ENCODE measurements at regions not wholly inside any gene's neighbourhood (a gene's known extent, or its start where the extent isn't known, plus 50 kb on each side); places are given as distances from the start of the nearest gene placed in this dataset.
"Not testable (repeated sequence)": the region's sequence is repeated elsewhere in the genome, so short reads cannot be mapped to it uniquely, and the experiment has no call there.

GRCh38 chr5:116858705-116859333 is 284.2 kb upstream of the SEMA6A start:
- TF ChIP-seq, protein P1, sequence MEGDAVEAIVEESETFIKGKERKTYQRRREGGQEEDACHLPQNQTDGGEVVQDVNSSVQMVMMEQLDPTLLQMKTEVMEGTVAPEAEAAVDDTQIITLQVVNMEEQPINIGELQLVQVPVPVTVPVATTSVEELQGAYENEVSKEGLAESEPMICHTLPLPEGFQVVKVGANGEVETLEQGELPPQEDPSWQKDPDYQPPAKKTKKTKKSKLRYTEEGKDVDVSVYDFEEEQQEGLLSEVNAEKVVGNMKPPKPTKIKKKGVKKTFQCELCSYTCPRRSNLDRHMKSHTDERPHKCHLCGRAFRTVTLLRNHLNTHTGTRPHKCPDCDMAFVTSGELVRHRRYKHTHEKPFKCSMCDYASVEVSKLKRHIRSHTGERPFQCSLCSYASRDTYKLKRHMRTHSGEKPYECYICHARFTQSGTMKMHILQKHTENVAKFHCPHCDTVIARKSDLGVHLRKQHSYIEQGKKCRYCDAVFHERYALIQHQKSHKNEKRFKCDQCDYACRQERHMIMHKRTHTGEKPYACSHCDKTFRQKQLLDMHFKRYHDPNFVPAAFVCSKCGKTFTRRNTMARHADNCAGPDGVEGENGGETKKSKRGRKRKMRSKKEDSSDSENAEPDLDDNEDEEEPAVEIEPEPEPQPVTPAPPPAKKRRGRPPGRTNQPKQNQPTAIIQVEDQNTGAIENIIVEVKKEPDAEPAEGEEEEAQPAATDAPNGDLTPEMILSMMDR (IDR thresholded peaks at IDR 0.05; ENCODE audit: control extremely low read depth, extremely low read depth, low read depth, missing control alignments), result no peak
- DNase-seq (ENCODE audit: extremely low spot score), result no peak
- POLR2A ChIA-PET, result no interaction called here
- CTCF ChIA-PET, result interaction anchor here (1.0 kb wide), 1 partner anchor 17 kb away, joined by 3 read pairs; no protein-coding TSS in a partner anchor

GRCh38 chr5:116858020-116858419 is 283.4 kb upstream of the SEMA6A start:
- POLR2A ChIA-PET; DNase-seq (ENCODE audit: extremely low spot score); CTCF ChIA-PET: not testable (repeated sequence)

DNA sequence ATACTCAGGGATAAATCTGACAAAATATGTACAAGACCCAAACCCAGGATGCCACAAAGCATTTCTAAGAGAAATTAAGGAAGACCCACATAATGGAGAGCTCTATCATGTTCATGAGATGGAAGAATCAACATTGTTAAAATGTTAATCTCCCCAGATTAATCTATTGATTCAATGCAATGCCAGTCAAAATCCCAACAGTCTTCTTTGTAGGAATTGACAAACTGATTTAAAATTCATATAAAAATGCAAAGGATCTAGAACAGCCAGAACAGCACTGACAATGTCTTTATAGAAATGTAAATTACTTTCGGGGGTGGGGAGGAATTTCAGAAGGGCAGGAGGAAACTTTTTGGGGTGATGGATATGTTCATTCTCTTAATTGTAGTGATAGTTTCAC is 281.6 kb upstream of the SEMA6A start:
- ChIA-PET CTCF (no interaction called here), POLR2A (no interaction called here)
- TF ChIP-seq, protein P1 (IDR thresholded peaks at IDR 0.05; ENCODE audit: control extremely low read depth, extremely low read depth, low read depth, missing control alignments), result no peak
- DNase-seq (ENCODE audit: extremely low spot score), result no peak

- POLR2A ChIA-PET, result no interaction called here
- DNase-seq (ENCODE audit: extremely low spot score), result no peak
- CTCF ChIA-PET, result interaction anchor here (0.8 to 1.6 kb wide), 3 partner anchors 8 to 30 kb away, joined by 3 to 5 read pairs (median 4); no protein-coding TSS in a partner anchor
- TF ChIP-seq, protein P1 (IDR thresholded peaks at IDR 0.05; ENCODE audit: control extremely low read depth, extremely low read depth, low read depth, missing control alignments), result no peak
Measured at GRCh38 chr5:116853992-116854391, 279.4 kb upstream of the SEMA6A start.

- TF ChIP-seq, protein P1 (IDR thresholded peaks at IDR 0.05; ENCODE audit: control extremely low read depth, extremely low read depth, low read depth, missing control alignments), result no peak
- ChIA-PET CTCF (no interaction called here), POLR2A (no interaction called here)
- DNase-seq (ENCODE audit: extremely low spot score), result no peak
Measured at GRCh38 chr5:116848954-116849581, 274.4 kb upstream of the SEMA6A start.

- DNase-seq (ENCODE audit: extremely low spot score), result no peak
- CTCF ChIA-PET, result interaction anchor here (0.9 to 1.4 kb wide), 2 partner anchors 17 to 22 kb away, joined by 3 to 4 read pairs; no protein-coding TSS in a partner anchor
- TF ChIP-seq, protein P1 (IDR thresholded peaks at IDR 0.05; ENCODE audit: control extremely low read depth, extremely low read depth, low read depth, missing control alignments), result no peak
- POLR2A ChIA-PET, result no interaction called here
Measured at GRCh38 chr5:116847960-116848359, 273.3 kb upstream of the SEMA6A start.

DNA sequence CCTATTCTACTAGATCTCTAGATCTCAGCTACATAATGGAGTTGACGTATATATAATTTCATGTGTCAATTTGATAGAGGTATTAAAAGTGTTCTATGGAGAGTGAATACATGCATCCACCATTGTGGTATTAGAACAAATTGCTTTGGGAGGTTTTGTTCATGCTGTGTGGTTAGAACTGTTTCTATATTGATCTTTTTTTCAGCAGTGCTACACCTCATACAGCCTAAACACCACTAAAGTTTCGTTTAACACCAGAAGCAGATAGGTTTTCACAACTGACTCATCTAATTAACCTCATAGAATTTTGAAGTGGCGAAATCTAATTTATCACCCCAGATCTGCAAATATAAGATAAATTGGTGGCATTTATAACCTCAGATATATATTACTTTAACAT is 269.4 kb upstream of the SEMA6A start:
- CTCF ChIA-PET, result no interaction called here
- POLR2A ChIA-PET, result no interaction called here
- TF ChIP-seq, protein P1 (IDR thresholded peaks at IDR 0.05; ENCODE audit: control extremely low read depth, extremely low read depth, low read depth, missing control alignments), result no peak
- DNase-seq (ENCODE audit: extremely low spot score), result no peak
